Psoas muscle (tissue), 7 donors: ENCODE measurements at regions not wholly inside any gene's neighbourhood (a gene's known extent, or its start where the extent isn't known, plus 50 kb on each side); places are given as distances from the start of the nearest gene placed in this dataset.
"Not testable (repeated sequence)": the region's sequence is repeated elsewhere in the genome, so short reads cannot be mapped to it uniquely, and the experiment has no call there.

Experiments
- ATAC-seq, 4 donors: fragments of 200-7000 bp; cut with Tn5 transposase; one replicate each; pipeline ENCODE4 v1.9.1; 2020; ENCODE audit warnings: moderate library complexity in 3 of 4, mild to moderate bottlenecking in 2 of 4
- DNase-seq, 2 donors: peaks; one replicate each; pipeline ENCODE4 v3.0.0-alpha.2; 2020
- H3K27ac ChIP-seq: fragments of 200-600 bp; one replicate; pipeline ENCODE4 v1.8.0; 2022
- H3K27me3 ChIP-seq, 3 donors: fragments of 200-600 bp in 1 of 3; one replicate each; pipeline versions ENCODE4 v1.6.1 to v1.8.0; 2013 to 2022; ENCODE audit warnings: low read length in 2 of 3, mild to moderate bottlenecking in 2 of 3, moderate library complexity in 1 of 3; ENCODE audit not compliant: insufficient read depth in 3 of 3
- H3K36me3 ChIP-seq, 2 donors: fragments of 200-600 bp in 1 of 2; one replicate each; pipeline versions ENCODE4 v1.6.1 to v1.8.0; 2013 to 2022; ENCODE audit warnings: low read depth in 1 of 2, mild to moderate bottlenecking in 1 of 2, moderate library complexity in 1 of 2; ENCODE audit not compliant: insufficient read depth in 1 of 2
- H3K4me1 ChIP-seq: fragments of 200-600 bp; one replicate; pipeline ENCODE4 v1.8.0; 2022
- H3K4me3 ChIP-seq: fragments of 200-600 bp; one replicate; pipeline ENCODE4 v1.8.0; 2022; ENCODE audit warnings: mild to moderate bottlenecking
- H3K9me3 ChIP-seq: fragments of 200-600 bp; one replicate; pipeline ENCODE4 v1.8.0; 2022
- WGBS, 3 donors: extraction: QIAGEN DNeasy Blood & Tissue Kit; methylation state at CpG; one replicate each; pipeline versions ENCODE4 v1.1.6 to v1.1.7; 2013; 5-methylcytosine and 5-hydroxymethylcytosine counted together
- intact Hi-C, 2 donors: fragments of 100-400 bp; cut with DNase I; formaldehyde crosslinking; loops; one replicate each; pipeline versions ENCODE4 v1.11.0 to v1.14.2; 2022
- TF ChIP-seq, protein P1 (sequence below): fragments of 200-600 bp; IDR thresholded peaks from one replicate; pipeline ENCODE4 v1.8.0; 2022; ENCODE audit warnings: antibody characterized with exemption
- donor health status: healthy with polysubstance abuse.
- donor health status: DM: no; HTN: no; CAD: no; lungs with moderate emphysema.
- donor health status: Bipolar disorder and iron deficiency.
- donor health status: healthy.
- donor health status: DM: yes; HTN: yes; CAD: no.
- donor health status: DM: no; HTN: no; CAD: no.
- donor health status: DM: yes; HTN: yes; CAD: no.

DNA sequence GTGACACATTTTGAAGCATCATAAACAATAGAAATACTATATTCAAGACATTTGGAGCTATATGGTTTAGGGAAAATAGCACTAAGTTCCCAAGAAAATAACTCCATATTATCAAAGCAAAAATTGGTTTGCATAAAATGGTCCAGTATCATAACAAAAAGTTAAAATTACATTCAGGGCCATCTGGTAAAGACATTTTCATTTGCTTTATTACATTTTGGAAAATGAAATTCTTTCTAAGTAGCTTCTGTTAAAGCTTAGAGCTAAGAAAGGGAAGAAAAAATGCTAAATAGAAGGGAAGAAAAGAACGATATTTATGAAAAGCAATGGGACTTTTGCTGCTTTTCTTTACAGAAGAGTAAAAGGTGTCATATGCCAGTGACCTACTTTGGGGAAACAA, 155.4 kb upstream of the GOT2 start:
- no peaks in the 10 kb centered on the region for H3K4me1 ChIP-seq
- H3K36me3 ChIP-seq, result no peaks in the 10 kb centered on the region
- ATAC-seq (no peak), DNase-seq (no peak)
- TF ChIP-seq, protein P1, sequence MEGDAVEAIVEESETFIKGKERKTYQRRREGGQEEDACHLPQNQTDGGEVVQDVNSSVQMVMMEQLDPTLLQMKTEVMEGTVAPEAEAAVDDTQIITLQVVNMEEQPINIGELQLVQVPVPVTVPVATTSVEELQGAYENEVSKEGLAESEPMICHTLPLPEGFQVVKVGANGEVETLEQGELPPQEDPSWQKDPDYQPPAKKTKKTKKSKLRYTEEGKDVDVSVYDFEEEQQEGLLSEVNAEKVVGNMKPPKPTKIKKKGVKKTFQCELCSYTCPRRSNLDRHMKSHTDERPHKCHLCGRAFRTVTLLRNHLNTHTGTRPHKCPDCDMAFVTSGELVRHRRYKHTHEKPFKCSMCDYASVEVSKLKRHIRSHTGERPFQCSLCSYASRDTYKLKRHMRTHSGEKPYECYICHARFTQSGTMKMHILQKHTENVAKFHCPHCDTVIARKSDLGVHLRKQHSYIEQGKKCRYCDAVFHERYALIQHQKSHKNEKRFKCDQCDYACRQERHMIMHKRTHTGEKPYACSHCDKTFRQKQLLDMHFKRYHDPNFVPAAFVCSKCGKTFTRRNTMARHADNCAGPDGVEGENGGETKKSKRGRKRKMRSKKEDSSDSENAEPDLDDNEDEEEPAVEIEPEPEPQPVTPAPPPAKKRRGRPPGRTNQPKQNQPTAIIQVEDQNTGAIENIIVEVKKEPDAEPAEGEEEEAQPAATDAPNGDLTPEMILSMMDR, result no peak
- no peak overlapping the region for H3K27ac ChIP-seq
- H3K4me3 ChIP-seq, result no peak overlapping the region
- H3K9me3 ChIP-seq, result no peaks in the 10 kb centered on the region
- H3K27me3 ChIP-seq, result no peaks in the 10 kb centered on the region
- WGBS, 3 donors, result 67 to 79% (median 76%) methylated on average over 1 of the region's 1 CpG
- intact Hi-C loops, result no loop called here

DNA sequence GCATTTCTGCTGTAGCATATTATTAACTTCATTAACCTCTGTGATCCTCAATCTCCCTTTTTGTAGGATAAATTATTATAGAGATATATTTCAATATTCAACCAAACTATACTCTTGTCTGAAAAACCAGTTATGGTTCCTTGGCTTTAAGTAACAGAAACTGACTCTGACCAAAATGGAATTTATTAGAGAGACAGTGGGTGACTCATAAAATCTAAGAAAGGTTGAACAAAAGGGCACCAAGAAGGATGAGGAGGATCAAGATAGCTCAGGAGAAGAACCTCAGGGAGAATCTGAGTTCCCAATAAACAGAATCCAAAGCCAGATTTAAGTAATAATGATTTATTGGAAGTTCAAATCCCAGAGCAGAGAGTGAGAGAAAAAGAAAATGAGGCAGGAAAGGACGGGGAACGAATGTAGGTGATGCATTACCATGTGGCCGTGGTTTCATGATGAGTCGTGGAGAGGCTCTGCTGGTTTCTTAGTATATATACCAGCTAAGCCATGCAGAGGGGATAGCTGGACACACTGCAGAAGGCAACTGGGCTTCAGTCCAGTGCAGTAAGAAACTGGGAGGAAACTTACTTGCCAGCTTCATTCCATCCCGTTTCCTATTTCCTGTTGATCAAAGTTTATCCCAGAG, 151.5 kb upstream of the GOT2 start:
- Histone ChIP-seq H3K4me3 (no peak overlapping the region), H3K27ac (no peak overlapping the region), H3K36me3 (no peaks in the 10 kb centered on the region), H3K4me1 (no peaks in the 10 kb centered on the region), H3K9me3 (no peaks in the 10 kb centered on the region), H3K27me3 (no peaks in the 10 kb centered on the region)
- no peak for DNase-seq
- TF ChIP-seq, protein P1, result no peak
- intact Hi-C loops, result no loop called here
- 77 to 80% (median 79%) methylated on average over 5 of the region's 5 CpGs for WGBS, 3 donors
- no peak for ATAC-seq

DNA sequence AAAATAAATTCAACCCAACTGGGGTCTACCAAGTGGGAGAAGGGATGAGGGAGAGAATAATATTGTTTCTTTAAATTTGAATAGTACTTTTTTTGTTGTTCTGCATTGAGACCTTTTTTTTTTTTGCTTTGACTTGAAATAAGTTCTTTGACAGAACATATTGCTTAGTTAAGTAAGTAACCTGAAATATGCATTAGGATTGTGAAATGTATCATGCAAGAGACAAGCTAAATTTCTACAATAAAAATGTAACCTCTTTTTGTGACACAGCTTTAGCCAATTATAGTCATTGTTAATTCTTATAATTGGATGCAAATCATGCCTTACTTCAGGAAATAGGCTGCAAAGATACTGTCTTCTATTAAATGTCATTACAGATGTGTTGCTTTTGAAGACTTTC, 150.0 kb upstream of the GOT2 start:
- Histone ChIP-seq H3K27me3 (no peaks in the 10 kb centered on the region), H3K4me1 (no peaks in the 10 kb centered on the region), H3K4me3 (no peak overlapping the region), H3K9me3 (no peaks in the 10 kb centered on the region), H3K27ac (no peak overlapping the region), H3K36me3 (no peaks in the 10 kb centered on the region)
- no peak for ATAC-seq
- no peak for DNase-seq
- TF ChIP-seq, protein P1, result no peak
- intact Hi-C loops, result no loop called here

DNA sequence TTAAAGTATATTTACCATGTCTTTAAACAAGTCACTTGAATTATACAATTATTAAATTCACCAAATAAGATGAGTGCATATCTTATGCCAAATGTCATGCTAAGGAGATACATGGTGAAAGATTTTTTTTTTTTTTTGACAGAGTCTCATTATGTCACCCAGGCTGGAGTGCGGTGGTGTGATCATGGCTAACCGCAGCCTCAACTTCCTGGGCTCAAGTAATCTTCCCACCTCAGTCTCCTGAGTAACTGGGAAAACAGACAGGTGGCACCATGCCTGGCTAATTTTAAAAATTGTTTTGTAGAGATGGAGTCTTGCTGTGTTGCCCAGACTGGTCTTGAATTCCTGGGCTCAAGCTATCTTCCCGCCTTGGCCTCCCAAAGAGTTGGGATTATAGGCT, 149.0 kb upstream of the GOT2 start:
- intact Hi-C loops, result no loop called here
- Histone ChIP-seq H3K27me3 (no peaks in the 10 kb centered on the region), H3K4me3 (no peak overlapping the region), H3K9me3 (no peaks in the 10 kb centered on the region), H3K36me3 (no peaks in the 10 kb centered on the region), H3K4me1 (no peaks in the 10 kb centered on the region), H3K27ac (no peak overlapping the region)
- TF ChIP-seq, protein P1, result no peak
- 80 to 84% (median 82%) methylated on average over 3 of the region's 3 CpGs for WGBS, 3 donors
- ATAC-seq, result no peak
- no peak for DNase-seq

DNA sequence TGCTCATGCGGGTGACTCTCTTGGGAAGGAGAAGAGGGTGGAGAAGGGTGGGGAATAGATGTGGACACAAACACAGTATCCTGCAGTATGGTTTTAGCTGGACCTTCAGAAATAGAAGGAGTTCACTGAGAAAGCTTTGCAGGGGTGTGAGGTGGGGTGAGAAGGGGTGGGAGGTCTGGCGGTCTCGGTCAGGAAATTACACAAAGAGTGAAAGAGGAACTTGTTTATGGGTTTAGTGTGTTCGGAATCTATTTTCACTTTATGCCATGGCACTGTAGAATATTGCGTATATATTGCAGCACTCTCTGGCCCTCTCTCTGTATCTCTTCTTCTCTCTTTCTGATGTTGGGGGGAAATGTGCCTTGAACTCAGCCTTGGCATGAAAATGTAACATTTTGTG, 148.2 kb upstream of the GOT2 start:
- Histone ChIP-seq H3K4me1 (no peaks in the 10 kb centered on the region), H3K9me3 (no peaks in the 10 kb centered on the region), H3K27me3 (no peaks in the 10 kb centered on the region), H3K4me3 (no peak overlapping the region), H3K36me3 (no peaks in the 10 kb centered on the region), H3K27ac (no peak overlapping the region)
- ATAC-seq, result no peak
- TF ChIP-seq, protein P1, result no peak
- no peak for DNase-seq
- intact Hi-C loops, result no loop called here
- 77 to 86% (median 83%) methylated on average over 5 of the region's 5 CpGs for WGBS, 3 donors

DNA sequence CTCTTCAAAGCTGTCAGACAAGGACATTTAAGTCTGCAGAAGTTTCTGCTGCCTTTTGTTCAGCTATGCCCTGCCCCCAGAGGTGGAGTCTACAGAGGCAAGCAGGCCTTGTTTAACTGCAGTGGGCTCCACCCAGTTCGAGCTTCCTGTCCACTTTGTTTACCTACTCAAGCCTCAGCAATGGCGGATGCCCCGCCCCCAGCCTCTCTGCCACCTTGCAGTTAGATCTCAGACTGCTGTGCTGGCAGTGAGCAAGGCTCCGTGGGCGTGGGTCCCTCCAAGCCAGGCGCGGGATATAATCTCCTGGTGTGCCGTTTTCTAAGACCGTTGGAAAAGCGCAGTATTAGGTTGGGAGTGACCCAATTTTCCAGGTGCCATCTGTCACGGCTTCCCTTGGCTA, 144.5 kb upstream of the GOT2 start:
- H3K36me3 ChIP-seq, H3K27me3 ChIP-seq, DNase-seq, intact Hi-C loops, H3K4me3 ChIP-seq, H3K4me1 ChIP-seq, H3K9me3 ChIP-seq, H3K27ac ChIP-seq, ATAC-seq: not testable (repeated sequence)
- 87 to 92% (median 88%) methylated on average over 11 of the region's 11 CpGs for WGBS, 3 donors
